ENCODE measurements at regions not wholly inside any gene's neighbourhood (a gene's known extent, or its start where the extent isn't known, plus 50 kb on each side); places are given as distances from the start of the nearest gene placed in this dataset.

- DNase-seq = no peak
- Histone ChIP-seq H3K9ac (no peak overlapping the region), H3K79me2 (ENCODE audit: insufficient read depth) (no peaks in the 10 kb centered on the region), H3K4me1 (ENCODE audit: control insufficient read depth in 1 of 2, insufficient read depth in 2 of 2, low read depth in 1 of 2, low read length in 1 of 2) (no peaks in the 10 kb centered on the region), H2AFZ (ENCODE audit: low read depth) (no peak overlapping the region), H3K4me2 (no peak overlapping the region), H4K20me1 (ENCODE audit: insufficient read depth) (no peaks in the 10 kb centered on the region), H3K9me3 (no peaks in the 10 kb centered on the region), H3K27ac (ENCODE audit: low read depth in 2 of 2, low read length in 1 of 2) (no peak overlapping the region), H3K36me3 (replicated peaks in 1 of 2; ENCODE audit: control insufficient read depth in 1 of 2, insufficient read depth in 2 of 2, low read length in 1 of 2) (no peaks in the 10 kb centered on the region), H3K9me2 (no peaks in the 10 kb centered on the region), H3K27me3 (ENCODE audit: insufficient read depth) (no peaks in the 10 kb centered on the region), H3F3A (replicated peaks; ENCODE audit: insufficient read depth) (no peaks in the 10 kb centered on the region), H3K4me3 (ENCODE audit: low read depth in 2 of 2, low read length in 1 of 2) (no peak overlapping the region)
- ChIA-PET CTCF (interaction anchor here (1.0 kb wide), 1 partner anchor 21 kb away, joined by 4 read pairs; no protein-coding TSS in a partner anchor), POLR2A (no interaction called here)
- TF ChIP-seq USF2 (IDR thresholded peaks at IDR 0.05; ENCODE audit: borderline replicate concordance, low read depth, low read length) (no peak), PBX3 (IDR thresholded peaks at IDR 0.05) (no peak), ZBTB33 (IDR thresholded peaks at IDR 0.05; ENCODE audit: borderline replicate concordance, low read depth) (no peak)
- TF ChIP-seq, protein P1, sequence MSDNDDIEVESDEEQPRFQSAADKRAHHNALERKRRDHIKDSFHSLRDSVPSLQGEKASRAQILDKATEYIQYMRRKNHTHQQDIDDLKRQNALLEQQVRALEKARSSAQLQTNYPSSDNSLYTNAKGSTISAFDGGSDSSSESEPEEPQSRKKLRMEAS (IDR thresholded peaks at IDR 0.05; ENCODE audit: low read depth) = no peak
- 79% methylated on average over 4 of the region's 4 CpGs for WGBS (ENCODE audit: low lambda C conversion rate)
Measured at GRCh38 chr9:16291921-16292320, 578.5 kb downstream of the BNC2 start.

DNA sequence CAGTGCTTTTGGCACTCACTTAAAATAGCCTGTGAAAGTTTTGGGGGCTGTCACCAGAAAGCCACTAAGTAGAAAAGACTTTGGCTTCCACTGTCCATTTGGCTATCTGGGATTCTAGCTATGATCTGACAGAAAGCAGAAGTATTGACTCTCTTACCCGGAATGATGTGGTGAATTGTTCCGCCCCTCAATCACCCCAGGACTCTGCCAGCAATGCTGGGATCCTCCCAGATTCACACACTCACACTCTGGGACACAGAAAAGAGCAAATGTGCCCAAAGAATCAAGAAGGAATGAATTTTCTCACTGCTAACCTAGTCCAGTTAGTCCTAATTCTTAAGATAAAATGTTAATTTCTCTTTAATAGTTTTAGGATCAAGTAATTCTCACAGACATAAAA is 576.9 kb downstream of the BNC2 start:
- no peak for TF ChIP-seq TEAD4 (IDR thresholded peaks at IDR 0.05; ENCODE audit: borderline replicate concordance, insufficient read depth)
- no peak for TF ChIP-seq FOXJ3 (CRISPR knock-in tag; IDR thresholded peaks at IDR 0.05)
- TF ChIP-seq, protein P2, sequence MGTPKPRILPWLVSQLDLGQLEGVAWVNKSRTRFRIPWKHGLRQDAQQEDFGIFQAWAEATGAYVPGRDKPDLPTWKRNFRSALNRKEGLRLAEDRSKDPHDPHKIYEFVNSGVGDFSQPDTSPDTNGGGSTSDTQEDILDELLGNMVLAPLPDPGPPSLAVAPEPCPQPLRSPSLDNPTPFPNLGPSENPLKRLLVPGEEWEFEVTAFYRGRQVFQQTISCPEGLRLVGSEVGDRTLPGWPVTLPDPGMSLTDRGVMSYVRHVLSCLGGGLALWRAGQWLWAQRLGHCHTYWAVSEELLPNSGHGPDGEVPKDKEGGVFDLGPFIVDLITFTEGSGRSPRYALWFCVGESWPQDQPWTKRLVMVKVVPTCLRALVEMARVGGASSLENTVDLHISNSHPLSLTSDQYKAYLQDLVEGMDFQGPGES (IDR thresholded peaks at IDR 0.05; ENCODE audit: low read depth, low read length) = no peak
- no peak for TF ChIP-seq ELF1 (IDR thresholded peaks at IDR 0.05)
- ChIA-PET POLR2A (no interaction called here), CTCF (no interaction called here)
- Histone ChIP-seq H3K36me3 (replicated peaks in 1 of 2; ENCODE audit: control insufficient read depth in 1 of 2, insufficient read depth in 2 of 2, low read length in 1 of 2) (no peaks in the 10 kb centered on the region), H3K4me1 (ENCODE audit: control insufficient read depth in 1 of 2, insufficient read depth in 2 of 2, low read depth in 1 of 2, low read length in 1 of 2) (no peaks in the 10 kb centered on the region), H3K9me3 (no peaks in the 10 kb centered on the region), H3K4me3 (ENCODE audit: low read depth in 2 of 2, low read length in 1 of 2) (no peak overlapping the region), H3K27ac (ENCODE audit: low read depth in 2 of 2, low read length in 1 of 2) (no peak overlapping the region), H3K4me2 (no peak overlapping the region), H3K79me2 (ENCODE audit: insufficient read depth) (no peaks in the 10 kb centered on the region), H3K27me3 (ENCODE audit: insufficient read depth) (no peaks in the 10 kb centered on the region), H3F3A (replicated peaks; ENCODE audit: insufficient read depth) (no peaks in the 10 kb centered on the region), H4K20me1 (ENCODE audit: insufficient read depth) (no peaks in the 10 kb centered on the region), H3K9me2 (no peaks in the 10 kb centered on the region), H2AFZ (ENCODE audit: low read depth) (no peak overlapping the region), H3K9ac (no peak overlapping the region)
- no peak for DNase-seq
- 91% methylated on average over 2 of the region's 2 CpGs for WGBS (ENCODE audit: low lambda C conversion rate)

All from SK-N-SH (cell line).